ENCODE measurements at regions not wholly inside any gene's neighbourhood (a gene's known extent, or its start where the extent isn't known, plus 50 kb on each side); places are given as distances from the start of the nearest gene placed in this dataset.

GRCh38 chr2:226561962-226562361 is 237.7 kb downstream of the IRS1 start:
- no peak for DNase-seq (ENCODE audit: insufficient read length)
- no peak for FAIRE-seq
- TF ChIP-seq POLR2A (IDR thresholded peaks at IDR 0.05; ENCODE audit: low read depth, low read length), result no peak
- no peak for TF ChIP-seq POLR2AphosphoS5 (IDR thresholded peaks at IDR 0.05; ENCODE audit: low read depth, low read length)
- TF ChIP-seq TAF1 (IDR thresholded peaks at IDR 0.05; ENCODE audit: borderline replicate concordance, low read depth, low read length), result no peak

- DNase-seq (ENCODE audit: insufficient read length), result no peak
- FAIRE-seq, result no peak
- TF ChIP-seq POLR2AphosphoS5 (IDR thresholded peaks at IDR 0.05; ENCODE audit: low read depth, low read length), result no peak
- TF ChIP-seq POLR2A (IDR thresholded peaks at IDR 0.05; ENCODE audit: low read depth, low read length), result no peak
- no peak for TF ChIP-seq TAF1 (IDR thresholded peaks at IDR 0.05; ENCODE audit: borderline replicate concordance, low read depth, low read length)
Measured at GRCh38 chr2:226560325-226560724, 239.3 kb downstream of the IRS1 start.

GRCh38 chr2:226559536-226559935 is 240.1 kb downstream of the IRS1 start:
- DNase-seq (ENCODE audit: insufficient read length) (no peak), FAIRE-seq (no peak)
- TF ChIP-seq TAF1 (IDR thresholded peaks at IDR 0.05; ENCODE audit: borderline replicate concordance, low read depth, low read length) (no peak), POLR2A (IDR thresholded peaks at IDR 0.05; ENCODE audit: low read depth, low read length) (no peak), POLR2AphosphoS5 (IDR thresholded peaks at IDR 0.05; ENCODE audit: low read depth, low read length) (no peak)

- no peak for FAIRE-seq
- TF ChIP-seq POLR2AphosphoS5 (IDR thresholded peaks at IDR 0.05; ENCODE audit: low read depth, low read length) (no peak), POLR2A (IDR thresholded peaks at IDR 0.05; ENCODE audit: low read depth, low read length) (no peak), TAF1 (IDR thresholded peaks at IDR 0.05; ENCODE audit: borderline replicate concordance, low read depth, low read length) (no peak)
- DNase-seq (ENCODE audit: insufficient read length), result no peak
Measured at GRCh38 chr2:226558418-226558817, 241.2 kb downstream of the IRS1 start.

GRCh38 chr2:226556050-226556449 is 243.6 kb downstream of the IRS1 start:
- no peak for TF ChIP-seq TAF1 (IDR thresholded peaks at IDR 0.05; ENCODE audit: borderline replicate concordance, low read depth, low read length)
- no peak for TF ChIP-seq POLR2AphosphoS5 (IDR thresholded peaks at IDR 0.05; ENCODE audit: low read depth, low read length)
- no peak for TF ChIP-seq POLR2A (IDR thresholded peaks at IDR 0.05; ENCODE audit: low read depth, low read length)
- FAIRE-seq (no peak), DNase-seq (ENCODE audit: insufficient read length) (no peak)

GRCh38 chr2:226554701-226555100 is 244.9 kb downstream of the IRS1 start:
- TF ChIP-seq POLR2A (IDR thresholded peaks at IDR 0.05; ENCODE audit: low read depth, low read length) (no peak), TAF1 (IDR thresholded peaks at IDR 0.05; ENCODE audit: borderline replicate concordance, low read depth, low read length) (no peak), POLR2AphosphoS5 (IDR thresholded peaks at IDR 0.05; ENCODE audit: low read depth, low read length) (no peak)
- FAIRE-seq (no peak), DNase-seq (ENCODE audit: insufficient read length) (no peak)

- FAIRE-seq (no peak), DNase-seq (ENCODE audit: insufficient read length) (no peak)
- TF ChIP-seq POLR2AphosphoS5 (IDR thresholded peaks at IDR 0.05; ENCODE audit: low read depth, low read length) (no peak), POLR2A (IDR thresholded peaks at IDR 0.05; ENCODE audit: low read depth, low read length) (no peak), TAF1 (IDR thresholded peaks at IDR 0.05; ENCODE audit: borderline replicate concordance, low read depth, low read length) (no peak)
Measured at GRCh38 chr2:226553333-226553732, 246.3 kb downstream of the IRS1 start.

GRCh38 chr2:226552571-226553285 is 246.9 kb downstream of the IRS1 start:
- TF ChIP-seq TAF1 (IDR thresholded peaks at IDR 0.05; ENCODE audit: borderline replicate concordance, low read depth, low read length), result no peak
- TF ChIP-seq POLR2A (IDR thresholded peaks at IDR 0.05; ENCODE audit: low read depth, low read length), result no peak
- TF ChIP-seq POLR2AphosphoS5 (IDR thresholded peaks at IDR 0.05; ENCODE audit: low read depth, low read length), result no peak
- FAIRE-seq (no peak), DNase-seq (ENCODE audit: insufficient read length) (no peak)

- DNase-seq (ENCODE audit: insufficient read length) (no peak), FAIRE-seq (no peak)
- TF ChIP-seq POLR2AphosphoS5 (IDR thresholded peaks at IDR 0.05; ENCODE audit: low read depth, low read length) (no peak), TAF1 (IDR thresholded peaks at IDR 0.05; ENCODE audit: borderline replicate concordance, low read depth, low read length) (no peak), POLR2A (IDR thresholded peaks at IDR 0.05; ENCODE audit: low read depth, low read length) (no peak)
Measured at GRCh38 chr2:226551522-226552250, 247.9 kb downstream of the IRS1 start.

- DNase-seq (ENCODE audit: insufficient read length) (no peak), FAIRE-seq (no peak)
- TF ChIP-seq TAF1 (IDR thresholded peaks at IDR 0.05; ENCODE audit: borderline replicate concordance, low read depth, low read length) (no peak), POLR2AphosphoS5 (IDR thresholded peaks at IDR 0.05; ENCODE audit: low read depth, low read length) (no peak), POLR2A (IDR thresholded peaks at IDR 0.05; ENCODE audit: low read depth, low read length) (no peak)
Measured at GRCh38 chr2:226550801-226551200, 248.8 kb downstream of the IRS1 start.

- FAIRE-seq, result no peak
Measured at GRCh38 chr2:226548732-226549131, 250.9 kb downstream of the IRS1 start.

More at GRCh38 chr2:226548732-226549131, 250.9 kb downstream of the IRS1 start:
- no peak for DNase-seq (ENCODE audit: insufficient read length)
- TF ChIP-seq POLR2A (IDR thresholded peaks at IDR 0.05; ENCODE audit: low read depth, low read length), result no peak
- no peak for TF ChIP-seq POLR2AphosphoS5 (IDR thresholded peaks at IDR 0.05; ENCODE audit: low read depth, low read length)
- TF ChIP-seq TAF1 (IDR thresholded peaks at IDR 0.05; ENCODE audit: borderline replicate concordance, low read depth, low read length), result no peak

All from GM12892 (cell line).